Ovary (tissue), 7 donors: ENCODE measurements at regions not wholly inside any gene's neighbourhood (a gene's known extent, or its start where the extent isn't known, plus 50 kb on each side); places are given as distances from the start of the nearest gene placed in this dataset.

ENCODE experiments used
- DNase-seq, 5 donors: peaks; one replicate each; pipeline ENCODE4 v3.0.0-alpha.2; 2019 to 2020
- H3K27ac ChIP-seq, 2 donors: fragments of 200-600 bp; one replicate each; pipeline versions ENCODE4 v1.5.1 to v1.8.0; 2019 to 2022
- H3K27me3 ChIP-seq: fragments of 200-600 bp; one replicate; pipeline ENCODE4 v1.8.0; 2022
- H3K36me3 ChIP-seq: fragments of 200-600 bp; sonication (generic); one replicate; pipeline ENCODE4 v1.5.1; 2019
- H3K4me1 ChIP-seq: one replicate; pipeline ENCODE4 v1.8.1; 2013; ENCODE audit warnings: mild to moderate bottlenecking, moderate library complexity; ENCODE audit not compliant: insufficient read depth
- H3K4me3 ChIP-seq: fragments of 200-600 bp; sonication (generic); one replicate; pipeline ENCODE4 v1.5.1; 2017
- H3K9me3 ChIP-seq, 2 donors: fragments of 200-600 bp in 1 of 2; sonication (generic) in 1 of 2; one replicate each; pipeline versions ENCODE4 v1.5.1 to v1.8.1; 2013 to 2019; ENCODE audit warnings: mild to moderate bottlenecking in 1 of 2, moderate library complexity in 1 of 2
- CTCF ChIP-seq, 3 donors: fragments of 450-650 bp in 2 of 3; fragments of 200-600 bp in 1 of 3; IDR thresholded peaks; one replicate each; pipeline versions ENCODE4 v1.5.1 to v1.8.0; 2016 to 2022; ENCODE audit warnings: antibody characterized with exemption in 3 of 3, mild to moderate bottlenecking in 1 of 3
- EP300 ChIP-seq: sonication (generic); formaldehyde crosslinking; IDR thresholded peaks from one replicate; pipeline ENCODE4 v1.6.1; 2017; ENCODE audit warnings: antibody characterized with exemption
- POLR2A ChIP-seq: fragments of 450-650 bp; IDR thresholded peaks from one replicate; pipeline ENCODE4 v1.6.1; 2017; ENCODE audit warnings: antibody characterized with exemption, mild to moderate bottlenecking, moderate library complexity
- WGBS, 3 donors: extraction: QIAGEN DNeasy Blood & Tissue Kit in 1 of 3; methylation state at CpG; one replicate each; pipeline versions ENCODE4 v1.1.5 to v1.1.7; 2013 to 2017; 5-methylcytosine and 5-hydroxymethylcytosine counted together
- intact Hi-C, 4 donors: fragments of 100-400 bp; cut with DNase I; formaldehyde crosslinking; loops; one replicate each; pipeline versions ENCODE4 v1.11.0 to v1.15.1; 2022 to 2023
- donor health status: DM: no; HTN: no; CAD: no; lungs with moderate emphysema.
- donor health status: DM: no; HTN: no; CAD: no.
- donor health status: Bipolar disorder and iron deficiency.
- donor health status: DM: no; HTN: no; CAD: no.
- donor health status: DM: yes; HTN: yes; CAD: no.

GRCh38 chrX:87370865-87371264 is 146.7 kb upstream of the KLHL4 start:
- 33 to 93% (median 85%) methylated on average over 2 of the region's 2 CpGs for WGBS, 3 donors
- DNase-seq: no peak
- no peak overlapping the region for H3K27ac ChIP-seq
- no peaks in the 10 kb centered on the region for H3K27me3 ChIP-seq
- intact Hi-C loops: no loop called here
- H3K9me3 ChIP-seq: no peaks in the 10 kb centered on the region
- H3K4me1 ChIP-seq: no peaks in the 10 kb centered on the region
- TF ChIP-seq EP300 (no peak), POLR2A (no peak)
- no peaks in the 10 kb centered on the region for H3K36me3 ChIP-seq
- H3K4me3 ChIP-seq: no peak overlapping the region

- H3K27me3 ChIP-seq: no peaks in the 10 kb centered on the region
- intact Hi-C loops: no loop called here
- no peak overlapping the region for H3K27ac ChIP-seq
- no peaks in the 10 kb centered on the region for H3K4me1 ChIP-seq
- H3K36me3 ChIP-seq: no peaks in the 10 kb centered on the region
- no peaks in the 10 kb centered on the region for H3K9me3 ChIP-seq
- DNase-seq: no peak
- H3K4me3 ChIP-seq: no peak overlapping the region
- TF ChIP-seq CTCF (IDR thresholded peaks at IDR 0.05) (no peak), POLR2A (no peak), EP300 (no peak)
Measured at GRCh38 chrX:87374324-87374723, 143.3 kb upstream of the KLHL4 start.

- no peaks in the 10 kb centered on the region for H3K9me3 ChIP-seq
- no peak for TF ChIP-seq EP300
- TF ChIP-seq POLR2A: no peak
- TF ChIP-seq CTCF (IDR thresholded peaks at IDR 0.05): no peak
- DNase-seq: no peak
- no peak overlapping the region for H3K27ac ChIP-seq
- 68 to 82% (median 76%) methylated on average over 4 of the region's 4 CpGs for WGBS, 3 donors
- no peak overlapping the region for H3K4me3 ChIP-seq
- intact Hi-C loops: no loop called here
- no peaks in the 10 kb centered on the region for H3K27me3 ChIP-seq
- no peaks in the 10 kb centered on the region for H3K4me1 ChIP-seq
- no peaks in the 10 kb centered on the region for H3K36me3 ChIP-seq
Measured at GRCh38 chrX:87376896-87377295, 140.7 kb upstream of the KLHL4 start.

- intact Hi-C loops: no loop called here
Measured at GRCh38 chrX:87388381-87388780, 129.2 kb upstream of the KLHL4 start.

GRCh38 chrX:87391742-87392141 is 125.9 kb upstream of the KLHL4 start:
- H3K27me3 ChIP-seq: no peaks in the 10 kb centered on the region
- TF ChIP-seq EP300 (no peak), CTCF (IDR thresholded peaks at IDR 0.05) (no peak), POLR2A (no peak)
- WGBS, 3 donors: 64 to 80% (median 71%) methylated on average over 1 of the region's 1 CpG
- H3K4me1 ChIP-seq: no peaks in the 10 kb centered on the region
- intact Hi-C loops: no loop called here
- no peaks in the 10 kb centered on the region for H3K36me3 ChIP-seq
- H3K9me3 ChIP-seq: no peaks in the 10 kb centered on the region
- H3K4me3 ChIP-seq: no peak overlapping the region
- DNase-seq: no peak
- H3K27ac ChIP-seq: no peak overlapping the region

More at GRCh38 chrX:87388381-87388780, 129.2 kb upstream of the KLHL4 start:
- no peaks in the 10 kb centered on the region for H3K27me3 ChIP-seq
- no peaks in the 10 kb centered on the region for H3K4me1 ChIP-seq
- H3K27ac ChIP-seq: no peak overlapping the region
- no peaks in the 10 kb centered on the region for H3K9me3 ChIP-seq
- WGBS, 3 donors: 62 to 81% (median 70%) methylated on average over 1 of the region's 1 CpG
- TF ChIP-seq POLR2A (no peak), EP300 (no peak), CTCF (IDR thresholded peaks at IDR 0.05) (no peak)
- H3K4me3 ChIP-seq: no peak overlapping the region
- no peaks in the 10 kb centered on the region for H3K36me3 ChIP-seq
- DNase-seq: no peak
